Fibroblast of the aortic adventitia (primary cell): ENCODE measurements at regions not wholly inside any gene's neighbourhood (a gene's known extent, or its start where the extent isn't known, plus 50 kb on each side); places are given as distances from the start of the nearest gene placed in this dataset.
A peak's percentile ranks its signal among the peaks of the same experiment; 100 is the strongest.
"Not testable (repeated sequence)": the region's sequence is repeated elsewhere in the genome, so short reads cannot be mapped to it uniquely, and the experiment has no call there.

Source experiments
- DNase-seq: peaks from one replicate; pipeline ENCODE4 v3.0.0-alpha.2; 2010; ENCODE audit warnings: low read depth
- H3K4me3 ChIP-seq: 2 replicates; pipeline ENCODE4 v1.5.1; 2011; ENCODE audit warnings: low read depth, mild to moderate bottlenecking, control low read depth, low read length, moderate library complexity
- CTCF ChIP-seq: IDR thresholded peaks from 2 replicates; pipeline ENCODE4 v1.5.1; 2011; ENCODE audit warnings: mild to moderate bottlenecking, low read length, control low read depth, inconsistent platforms; ENCODE audit not compliant: insufficient read depth

DNA sequence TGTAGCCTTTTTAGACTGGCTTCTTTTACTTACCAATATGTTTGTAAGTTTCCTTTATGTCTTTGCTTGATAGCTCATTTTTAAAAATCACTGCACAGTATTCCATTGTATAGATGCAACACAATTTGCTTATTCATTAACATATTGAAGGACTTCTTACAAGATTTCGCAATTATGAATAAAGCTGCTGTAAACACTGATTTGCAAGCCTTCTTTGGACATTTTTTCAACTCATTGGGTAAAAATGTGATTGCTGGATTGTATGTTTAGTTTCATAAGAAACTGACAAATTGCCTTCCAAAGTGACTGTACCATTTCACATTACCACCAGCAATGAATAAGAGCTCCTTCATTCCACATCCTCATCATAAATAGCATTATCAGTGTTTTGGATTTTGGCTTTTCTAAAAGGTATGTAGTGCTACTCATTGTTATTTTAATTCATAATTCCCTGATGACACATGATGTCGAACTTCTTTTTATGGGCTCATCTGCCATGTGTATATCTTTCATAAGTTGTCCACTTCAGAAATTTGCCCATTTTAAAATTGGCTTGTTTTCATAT, 80.7 kb downstream of the TFAP2B start:
- peak; percentile 12 for DNase-seq
- no peak for TF ChIP-seq CTCF
- H3K4me3 ChIP-seq: no peak overlapping the region

DNA sequence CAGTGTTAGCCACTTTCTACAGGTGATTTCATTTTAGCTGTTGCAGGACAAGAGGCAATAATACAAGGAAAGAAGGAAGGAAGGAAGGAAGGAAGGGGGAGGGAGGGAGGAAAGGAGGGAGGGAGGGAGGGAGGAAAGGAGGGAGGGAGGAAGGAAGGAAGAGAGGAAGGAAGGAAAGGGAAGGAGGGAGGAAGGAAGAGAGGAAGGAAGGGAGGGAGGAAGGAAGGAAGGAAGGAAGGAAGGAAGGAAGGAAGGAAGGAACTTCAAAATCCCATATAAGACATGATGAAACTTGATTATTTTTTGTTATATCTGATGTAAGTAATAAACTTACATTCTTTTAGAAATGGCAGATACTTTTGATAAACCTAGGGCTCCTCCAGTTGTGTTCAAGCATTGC, 83.6 kb downstream of the TFAP2B start:
- H3K4me3 ChIP-seq: no peak overlapping the region
- no peak for TF ChIP-seq CTCF
- DNase-seq: no peak

DNA sequence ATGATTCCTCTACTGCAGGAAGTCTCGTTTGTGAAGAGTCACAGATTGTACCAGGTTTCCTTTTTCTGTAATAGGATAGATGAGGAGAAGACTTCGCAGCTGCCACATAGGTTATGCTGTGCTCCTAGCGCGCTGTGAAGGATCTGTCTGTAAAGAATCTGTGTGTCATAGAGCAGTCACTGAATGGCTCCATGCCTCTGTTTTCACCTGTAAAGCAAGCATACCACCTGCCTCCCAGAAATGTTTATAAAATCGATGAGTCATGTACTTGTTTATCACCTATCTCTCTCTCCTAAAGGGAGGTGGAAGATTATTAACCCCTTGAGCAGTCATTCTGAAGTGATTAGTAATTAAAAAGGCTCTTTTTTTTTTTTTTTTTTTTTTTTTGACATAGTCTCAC, 86.6 kb downstream of the TFAP2B start:
- DNase-seq: no peak
- no peak for TF ChIP-seq CTCF
- H3K4me3 ChIP-seq: no peak overlapping the region

DNA sequence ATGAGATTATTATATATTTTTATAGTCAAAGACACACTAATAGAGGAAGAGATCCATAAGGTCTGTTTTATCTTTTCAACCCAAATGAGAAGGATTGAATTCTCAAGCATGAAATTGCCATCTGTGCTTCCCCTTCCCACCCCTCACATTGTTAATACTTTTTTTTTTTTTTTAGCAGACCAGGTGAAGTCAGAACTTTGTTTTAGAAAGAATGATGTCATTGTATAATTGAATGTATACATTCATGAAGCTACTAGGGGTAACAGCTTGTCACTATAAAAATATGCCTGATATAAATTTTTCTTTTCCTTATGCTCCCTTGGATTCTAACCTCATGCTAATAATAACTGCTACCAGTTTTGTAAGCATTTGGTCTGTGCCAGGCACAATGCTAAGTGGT, 88.9 kb downstream of the TFAP2B start:
- H3K4me3 ChIP-seq: no peak overlapping the region
- TF ChIP-seq CTCF: no peak
- no peak for DNase-seq

DNA sequence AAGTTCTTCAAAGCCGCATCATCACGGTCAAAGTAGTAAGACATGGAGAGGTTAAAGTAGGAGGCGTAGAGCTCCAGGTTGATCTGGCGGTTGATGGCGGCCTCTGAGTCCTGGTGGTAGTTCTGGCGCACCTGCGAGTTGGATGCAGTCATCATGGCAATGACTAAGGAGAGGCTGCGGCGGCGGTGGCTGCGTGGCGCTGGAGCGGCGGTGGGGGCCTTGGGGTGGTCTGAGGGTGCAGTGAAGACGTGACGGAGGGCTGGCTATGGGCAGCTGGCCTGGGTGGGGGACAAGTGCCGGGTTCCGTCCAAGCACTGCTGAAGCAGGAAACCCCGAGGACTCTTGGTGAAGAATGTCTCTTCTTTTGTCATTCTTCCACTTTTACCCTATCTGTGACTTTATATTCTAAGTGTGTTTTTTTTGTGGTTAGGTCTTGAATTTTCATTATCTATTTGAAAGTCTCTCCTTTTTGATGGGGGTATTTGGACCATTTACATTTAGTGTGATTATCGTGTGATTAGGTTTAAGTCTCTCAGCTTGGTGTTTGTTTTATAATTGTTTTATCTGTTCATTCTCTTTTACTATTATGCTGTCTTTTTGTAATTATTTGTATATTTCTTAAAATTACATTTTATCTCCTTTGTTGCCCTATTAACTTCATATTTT, 94.6 kb downstream of the TFAP2B start:
- no peak overlapping the region for H3K4me3 ChIP-seq
- DNase-seq: no peak
- no peak for TF ChIP-seq CTCF

- DNase-seq, H3K4me3 ChIP-seq: not testable (repeated sequence)
Observed at GRCh38 chr6:50921378-50921777, 102.7 kb downstream of the TFAP2B start.

GRCh38 chr6:50921968-50922367, 103.3 kb downstream of the TFAP2B start:
- DNase-seq: no peak
- TF ChIP-seq CTCF: no peak
- H3K4me3 ChIP-seq: no peak overlapping the region
